ENCODE measurements at regions not wholly inside any gene's neighbourhood (a gene's known extent, or its start where the extent isn't known, plus 50 kb on each side); places are given as distances from the start of the nearest gene placed in this dataset.

DNA sequence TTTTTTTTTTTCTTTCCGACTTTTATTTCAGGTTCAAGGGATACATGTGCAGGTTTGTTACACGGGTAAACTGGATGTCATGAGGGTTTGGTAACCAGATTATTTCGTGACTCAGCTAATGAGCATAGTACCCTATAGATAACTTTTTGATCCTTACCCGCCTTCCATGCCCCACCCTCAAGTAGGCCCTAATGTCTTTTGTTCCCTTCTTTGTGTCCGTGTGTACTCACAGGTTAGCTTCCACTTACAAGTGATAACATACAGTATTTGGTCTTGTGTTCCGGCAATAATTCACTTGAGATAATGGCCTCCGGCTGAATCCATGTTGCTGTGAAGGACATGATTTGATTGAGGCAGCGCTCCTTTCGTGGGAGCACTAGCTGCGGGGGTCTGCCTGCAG, 402.8 kb upstream of the SGO1 start:
- H3K27ac ChIP-seq (ENCODE audit: low read depth in 1 of 2, low read length in 2 of 2): no peak overlapping the region
- WGBS (ENCODE audit: insufficient coverage): 87% methylated on average over 4 of the region's 10 CpGs

GRCh38 chr3:20583648-20584047, 397.6 kb upstream of the SGO1 start:
- no peak overlapping the region for H3K4me3 ChIP-seq (replicated peaks in 1 of 3; ENCODE audit: low read depth in 2 of 3, low read length in 3 of 3)
- Mint-ChIP-seq H3K36me3 (no peaks in the 10 kb centered on the region), H3K9me3 (peaks cover 3 to 10% (median 4%) of the 10 kb centered on the region in 7 donors), H3K27ac (no peak overlapping the region), H3K4me1 (no peaks in the 10 kb centered on the region), H3K27me3 (ENCODE audit: low read depth in 3 of 3) (peaks cover 0 to 2% (median 0%) of the 10 kb centered on the region in 3 donors), H3K4me3 (no peak overlapping the region)
- H3K4me2 ChIP-seq (replicated peaks; ENCODE audit: extremely low read depth, low read length, poor library complexity, severe bottlenecking): no peak overlapping the region
- TF ChIP-seq, protein P1, sequence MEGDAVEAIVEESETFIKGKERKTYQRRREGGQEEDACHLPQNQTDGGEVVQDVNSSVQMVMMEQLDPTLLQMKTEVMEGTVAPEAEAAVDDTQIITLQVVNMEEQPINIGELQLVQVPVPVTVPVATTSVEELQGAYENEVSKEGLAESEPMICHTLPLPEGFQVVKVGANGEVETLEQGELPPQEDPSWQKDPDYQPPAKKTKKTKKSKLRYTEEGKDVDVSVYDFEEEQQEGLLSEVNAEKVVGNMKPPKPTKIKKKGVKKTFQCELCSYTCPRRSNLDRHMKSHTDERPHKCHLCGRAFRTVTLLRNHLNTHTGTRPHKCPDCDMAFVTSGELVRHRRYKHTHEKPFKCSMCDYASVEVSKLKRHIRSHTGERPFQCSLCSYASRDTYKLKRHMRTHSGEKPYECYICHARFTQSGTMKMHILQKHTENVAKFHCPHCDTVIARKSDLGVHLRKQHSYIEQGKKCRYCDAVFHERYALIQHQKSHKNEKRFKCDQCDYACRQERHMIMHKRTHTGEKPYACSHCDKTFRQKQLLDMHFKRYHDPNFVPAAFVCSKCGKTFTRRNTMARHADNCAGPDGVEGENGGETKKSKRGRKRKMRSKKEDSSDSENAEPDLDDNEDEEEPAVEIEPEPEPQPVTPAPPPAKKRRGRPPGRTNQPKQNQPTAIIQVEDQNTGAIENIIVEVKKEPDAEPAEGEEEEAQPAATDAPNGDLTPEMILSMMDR (IDR thresholded peaks at IDR 0.05): no peak
- no peaks in the 10 kb centered on the region for H3K27me3 ChIP-seq (ENCODE audit: control insufficient read depth in 2 of 2, insufficient read depth in 2 of 2, low read length in 2 of 2)
- no peaks in the 10 kb centered on the region for H4K20me1 ChIP-seq (ENCODE audit: insufficient read depth, low read length)
- no peak overlapping the region for H3K9ac ChIP-seq (ENCODE audit: insufficient read depth, low read length, poor library complexity, severe bottlenecking)
- H3K27ac ChIP-seq (ENCODE audit: low read depth in 1 of 2, low read length in 2 of 2): no peak overlapping the region
- H2AFZ ChIP-seq (ENCODE audit: insufficient read depth, low read depth, low read length, poor library complexity, severe bottlenecking): no peak overlapping the region
- H3K36me3 ChIP-seq (replicated peaks in 1 of 2; ENCODE audit: control insufficient read depth in 1 of 2, insufficient read depth in 2 of 2, low read length in 2 of 2): no peaks in the 10 kb centered on the region
- intact Hi-C loops (cut with micrococcal nuclease): no loop called here
- no peaks in the 10 kb centered on the region for H3K79me2 ChIP-seq (ENCODE audit: insufficient read depth, low read length)
- no peaks in the 10 kb centered on the region for H3K4me1 ChIP-seq (ENCODE audit: control insufficient read depth in 1 of 2, insufficient read depth in 2 of 2, low read length in 2 of 2)
- DNase-seq: no peak
- peaks cover 4 to 7% of the 10 kb centered on the region in 2 donors for H3K9me3 ChIP-seq (replicated peaks in 1 of 2; ENCODE audit: control insufficient read depth in 1 of 2, insufficient read depth in 1 of 2, low read length in 2 of 2)

More for the DNA sequence above, 402.8 kb upstream of the SGO1 start:
- TF ChIP-seq, protein P1 (IDR thresholded peaks at IDR 0.05): no peak
- Mint-ChIP-seq H3K4me1 (no peaks in the 10 kb centered on the region), H3K27ac (no peak overlapping the region), H3K9me3 (peaks cover 4 to 19% (median 10%) of the 10 kb centered on the region in 7 donors), H3K27me3 (ENCODE audit: low read depth in 3 of 3) (no peaks in the 10 kb centered on the region), H3K36me3 (no peaks in the 10 kb centered on the region), H3K4me3 (no peak overlapping the region)
- peaks cover 7 to 8% of the 10 kb centered on the region in 2 donors for H3K9me3 ChIP-seq (replicated peaks in 1 of 2; ENCODE audit: control insufficient read depth in 1 of 2, insufficient read depth in 1 of 2, low read length in 2 of 2)
- intact Hi-C loops (cut with micrococcal nuclease): no loop called here
- H3K4me1 ChIP-seq (ENCODE audit: control insufficient read depth in 1 of 2, insufficient read depth in 2 of 2, low read length in 2 of 2): no peaks in the 10 kb centered on the region
- no peak overlapping the region for H2AFZ ChIP-seq (ENCODE audit: insufficient read depth, low read depth, low read length, poor library complexity, severe bottlenecking)
- no peaks in the 10 kb centered on the region for H3K36me3 ChIP-seq (replicated peaks in 1 of 2; ENCODE audit: control insufficient read depth in 1 of 2, insufficient read depth in 2 of 2, low read length in 2 of 2)
- H3K9ac ChIP-seq (ENCODE audit: insufficient read depth, low read length, poor library complexity, severe bottlenecking): no peak overlapping the region
- H3K4me2 ChIP-seq (replicated peaks; ENCODE audit: extremely low read depth, low read length, poor library complexity, severe bottlenecking): no peak overlapping the region
- no peak for DNase-seq
- no peak overlapping the region for H3K4me3 ChIP-seq (replicated peaks in 1 of 3; ENCODE audit: low read depth in 2 of 3, low read length in 3 of 3)
- no peaks in the 10 kb centered on the region for H3K79me2 ChIP-seq (ENCODE audit: insufficient read depth, low read length)
- H3K27me3 ChIP-seq (ENCODE audit: control insufficient read depth in 2 of 2, insufficient read depth in 2 of 2, low read length in 2 of 2): no peaks in the 10 kb centered on the region
- H4K20me1 ChIP-seq (ENCODE audit: insufficient read depth, low read length): no peaks in the 10 kb centered on the region

Data from CD14-positive monocyte (primary cell).